HUES6 (cell line): ENCODE measurements at regions not wholly inside any gene's neighbourhood (a gene's known extent, or its start where the extent isn't known, plus 50 kb on each side); places are given as distances from the start of the nearest gene placed in this dataset.

Experiments
- H3K27ac ChIP-seq: 2 replicates; pipeline ENCODE4 v1.7.0; 2013; ENCODE audit warnings: low read depth, mild to moderate bottlenecking, low read length, inconsistent platforms
- H3K27me3 ChIP-seq: 2 replicates; pipeline ENCODE4 v1.6.1; 2013; ENCODE audit warnings: low read length; ENCODE audit not compliant: control insufficient read depth, insufficient read depth
- H3K36me3 ChIP-seq: 2 replicates; pipeline ENCODE4 v1.6.1; 2013; ENCODE audit warnings: low read length; ENCODE audit not compliant: control insufficient read depth, insufficient read depth
- H3K4me1 ChIP-seq: 2 replicates; pipeline ENCODE4 v1.6.1; 2013; ENCODE audit warnings: low read length; ENCODE audit not compliant: control insufficient read depth, insufficient read depth
- H3K4me3 ChIP-seq: 2 replicates; pipeline ENCODE4 v1.5.1; 2013; ENCODE audit warnings: low read depth, low read length
- H3K9ac ChIP-seq: one replicate; pipeline ENCODE4 v1.6.1; 2013; ENCODE audit warnings: mild to moderate bottlenecking, low read length
- H3K9me3 ChIP-seq: 2 replicates; pipeline ENCODE4 v1.6.1; 2013; ENCODE audit warnings: low read depth, low read length; ENCODE audit not compliant: control insufficient read depth, insufficient read depth

GRCh38 chr12:125395583-125396215, 330.5 kb downstream of the AACS start:
- H3K27ac ChIP-seq, result no peak overlapping the region
- no peak overlapping the region for H3K4me3 ChIP-seq
- H3K27me3 ChIP-seq, result no peaks in the 10 kb centered on the region
- no peaks in the 10 kb centered on the region for H3K36me3 ChIP-seq
- H3K9ac ChIP-seq, result no peak overlapping the region
- H3K4me1 ChIP-seq, result no peaks in the 10 kb centered on the region
- peaks cover 11% of the 10 kb centered on the region for H3K9me3 ChIP-seq

DNA sequence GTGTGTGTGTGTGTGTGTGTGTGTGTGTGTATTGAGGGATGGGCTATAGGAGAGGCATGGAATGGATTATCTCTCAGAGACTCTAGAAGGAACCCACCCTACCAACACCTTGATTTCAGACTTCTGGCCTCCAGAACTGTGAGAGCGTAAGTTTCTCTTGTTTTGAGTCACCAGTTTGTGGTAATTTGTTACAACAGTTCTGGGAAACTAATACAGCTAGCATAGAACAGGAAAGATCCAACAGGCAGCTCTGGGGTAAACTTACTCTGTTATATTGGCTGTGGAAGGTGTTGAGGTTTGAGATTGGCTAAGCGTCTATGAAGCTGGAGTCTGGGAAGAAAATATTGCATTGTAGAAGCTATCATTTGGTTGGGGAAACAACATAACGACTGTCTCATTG, 334.3 kb downstream of the AACS start:
- H3K4me3 ChIP-seq, result no peak overlapping the region
- H3K27me3 ChIP-seq, result no peaks in the 10 kb centered on the region
- H3K9me3 ChIP-seq, result peaks cover 16% of the 10 kb centered on the region
- no peak overlapping the region for H3K9ac ChIP-seq
- H3K36me3 ChIP-seq, result no peaks in the 10 kb centered on the region
- no peak overlapping the region for H3K27ac ChIP-seq
- H3K4me1 ChIP-seq, result no peaks in the 10 kb centered on the region

- Histone ChIP-seq H3K4me3 (no peak overlapping the region), H3K9ac (no peak overlapping the region), H3K9me3 (peaks cover 16% of the 10 kb centered on the region), H3K36me3 (no peaks in the 10 kb centered on the region), H3K27me3 (no peaks in the 10 kb centered on the region; the same call in 1 of the 2 replicates), H3K4me1 (no peaks in the 10 kb centered on the region), H3K27ac (no peak overlapping the region)
Observed at GRCh38 chr12:125402874-125403789, 337.9 kb downstream of the AACS start.

- H3K4me3 ChIP-seq, result no peak overlapping the region
- peaks cover 10% of the 10 kb centered on the region for H3K9me3 ChIP-seq
- H3K27ac ChIP-seq, result no peak overlapping the region
- H3K27me3 ChIP-seq, result no peaks in the 10 kb centered on the region; the same call in 1 of the 2 replicates
- no peaks in the 10 kb centered on the region for H3K36me3 ChIP-seq
- H3K4me1 ChIP-seq, result no peaks in the 10 kb centered on the region
- no peak overlapping the region for H3K9ac ChIP-seq
Observed at GRCh38 chr12:125403843-125404242, 338.6 kb downstream of the AACS start.

GRCh38 chr12:125406131-125406530, 340.9 kb downstream of the AACS start:
- Histone ChIP-seq H3K9me3 (peaks cover 5% of the 10 kb centered on the region), H3K4me3 (no peak overlapping the region), H3K4me1 (no peaks in the 10 kb centered on the region), H3K27me3 (no peaks in the 10 kb centered on the region; the same call in 1 of the 2 replicates), H3K9ac (no peak overlapping the region), H3K27ac (no peak overlapping the region), H3K36me3 (no peaks in the 10 kb centered on the region)

DNA sequence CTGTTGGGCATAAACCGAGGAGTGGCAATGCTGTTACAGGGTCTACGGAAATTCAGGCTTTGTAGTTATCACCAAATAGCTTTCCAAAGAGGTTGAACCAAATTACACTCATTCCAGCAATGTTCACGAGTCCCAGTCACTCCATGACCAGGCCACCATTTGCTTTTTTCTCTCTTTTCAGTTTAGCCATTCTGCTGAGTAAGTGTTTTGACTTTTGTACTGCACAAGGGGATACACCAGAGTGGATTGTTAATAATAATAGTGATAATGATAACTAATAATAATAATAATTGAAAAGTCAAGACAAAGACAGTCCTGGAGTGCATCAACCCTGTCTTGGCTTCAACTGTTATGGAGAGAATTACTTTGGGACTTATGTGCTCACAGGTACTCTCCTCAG, 343.5 kb downstream of the AACS start:
- no peak overlapping the region for H3K27ac ChIP-seq
- no peaks in the 10 kb centered on the region; the same call in 1 of the 2 replicates for H3K27me3 ChIP-seq
- H3K9me3 ChIP-seq, result no peaks in the 10 kb centered on the region
- no peaks in the 10 kb centered on the region for H3K36me3 ChIP-seq
- no peaks in the 10 kb centered on the region for H3K4me1 ChIP-seq
- no peak overlapping the region for H3K9ac ChIP-seq
- no peak overlapping the region for H3K4me3 ChIP-seq

DNA sequence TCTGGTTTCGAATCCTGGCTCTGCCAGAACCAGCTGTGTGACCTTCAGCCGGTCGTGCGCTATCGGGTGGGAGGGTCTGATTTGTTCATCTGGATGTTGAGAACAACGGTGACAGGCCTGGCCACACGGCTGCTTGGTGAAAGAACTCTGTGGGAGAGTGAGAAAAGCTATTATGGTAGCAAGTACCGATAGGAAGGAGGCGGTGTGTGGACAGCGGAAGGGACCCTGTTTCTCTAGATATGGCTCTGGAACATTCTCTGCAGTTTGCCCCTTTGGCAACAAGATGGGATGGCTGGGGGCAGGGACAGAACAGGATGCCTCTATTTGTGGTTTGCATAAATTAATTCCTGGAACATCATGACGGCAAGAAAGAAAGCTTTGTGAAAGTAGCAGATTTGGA, 347.3 kb downstream of the AACS start:
- Histone ChIP-seq H3K27me3 (no peaks in the 10 kb centered on the region; the same call in 1 of the 2 replicates), H3K9ac (no peak overlapping the region), H3K4me3 (no peak overlapping the region), H3K36me3 (no peaks in the 10 kb centered on the region), H3K4me1 (no peaks in the 10 kb centered on the region), H3K9me3 (no peaks in the 10 kb centered on the region), H3K27ac (no peak overlapping the region)

- Histone ChIP-seq H3K36me3 (no peaks in the 10 kb centered on the region), H3K27ac (no peak overlapping the region), H3K27me3 (no peaks in the 10 kb centered on the region), H3K4me1 (no peaks in the 10 kb centered on the region), H3K9me3 (peaks cover 12% of the 10 kb centered on the region), H3K9ac (no peak overlapping the region), H3K4me3 (no peak overlapping the region)
Observed at GRCh38 chr12:125417446-125417845, 352.2 kb downstream of the AACS start.

GRCh38 chr12:125418902-125419564, 353.8 kb downstream of the AACS start:
- Histone ChIP-seq H3K9me3 (peaks cover 12% of the 10 kb centered on the region), H3K27ac (no peak overlapping the region), H3K27me3 (no peaks in the 10 kb centered on the region), H3K4me1 (no peaks in the 10 kb centered on the region), H3K4me3 (no peak overlapping the region), H3K9ac (no peak overlapping the region), H3K36me3 (no peaks in the 10 kb centered on the region)

GRCh38 chr12:125424909-125425308, 359.7 kb downstream of the AACS start:
- Histone ChIP-seq H3K27ac (no peak overlapping the region), H3K9ac (no peak overlapping the region), H3K4me3 (no peak overlapping the region), H3K27me3 (no peaks in the 10 kb centered on the region), H3K4me1 (no peaks in the 10 kb centered on the region), H3K36me3 (no peaks in the 10 kb centered on the region), H3K9me3 (peaks cover 5% of the 10 kb centered on the region)

GRCh38 chr12:125431516-125431915, 366.3 kb downstream of the AACS start:
- Histone ChIP-seq H3K4me3 (no peak overlapping the region), H3K9ac (no peak overlapping the region), H3K27ac (no peak overlapping the region), H3K4me1 (no peaks in the 10 kb centered on the region), H3K27me3 (no peaks in the 10 kb centered on the region), H3K36me3 (no peaks in the 10 kb centered on the region), H3K9me3 (no peaks in the 10 kb centered on the region)
